WTC11 (cell line): ENCODE measurements at regions not wholly inside any gene's neighbourhood (a gene's known extent, or its start where the extent isn't known, plus 50 kb on each side); places are given as distances from the start of the nearest gene placed in this dataset.

Experiments used
- ATAC-seq: fragments of 200-7000 bp; cut with Tn5 transposase; 2 replicates; pipeline ENCODE4 v1.10.0; 2021; ENCODE audit warnings: mild to moderate bottlenecking, moderate library complexity
- CTCF ChIA-PET: fragments of 300-600 bp; sonication (Branson Sonifier 250); formaldehyde crosslinking; loops from one replicate; lab custom pipeline; 2021; ENCODE audit warnings: antibody characterized with exemption; lab: Charles Lee
- POLR2A ChIA-PET: fragments of 350-600 bp; sonication (Branson Sonifier 250); formaldehyde crosslinking; loops from one replicate; lab custom pipeline; 2021; ENCODE audit warnings: antibody characterized with exemption; lab: Charles Lee
- DNase-seq: peaks from one replicate; pipeline ENCODE4 v3.0.0; 2021; ENCODE audit warnings: low spot score
- H3K27ac Mint-ChIP-seq: 2 replicates; pipeline ENCODE4 v1.8.0; 2021; ENCODE audit warnings: mixed read lengths
- H3K27me3 Mint-ChIP-seq: 2 replicates; pipeline ENCODE4 v1.8.0; 2021; ENCODE audit warnings: low read depth, mild to moderate bottlenecking, moderate library complexity, mixed read lengths
- H3K36me3 Mint-ChIP-seq: 2 replicates; pipeline ENCODE4 v1.8.0; 2021; ENCODE audit warnings: mixed read lengths
- H3K4me1 Mint-ChIP-seq: 2 replicates; pipeline ENCODE4 v1.8.0; 2022; ENCODE audit warnings: mixed read lengths
- H3K4me3 Mint-ChIP-seq: 2 replicates; pipeline ENCODE4 v1.8.0; 2021; ENCODE audit warnings: mild to moderate bottlenecking, moderate library complexity, mixed read lengths
- H3K9me3 Mint-ChIP-seq: 2 replicates; pipeline ENCODE4 v1.8.0; 2021; ENCODE audit warnings: mixed read lengths
- ATF1 ChIP-seq: sonication (generic); formaldehyde crosslinking; IDR thresholded peaks from 2 replicates; pipeline ENCODE4 v1.8.1; 2023; ENCODE audit warnings: mild to moderate bottlenecking, moderate library complexity, missing genetic modification reagents
- CBFB ChIP-seq: sonication (generic); formaldehyde crosslinking; IDR thresholded peaks from 2 replicates; pipeline ENCODE4 v1.8.1; 2022; ENCODE audit warnings: mild to moderate bottlenecking, low read depth, missing genetic modification reagents
- CREB1 ChIP-seq: sonication (generic); formaldehyde crosslinking; IDR thresholded peaks from 2 replicates; pipeline ENCODE4 v1.8.0; 2023; ENCODE audit warnings: mild to moderate bottlenecking, missing genetic modification reagents
- E2F5 ChIP-seq: sonication (generic); formaldehyde crosslinking; IDR thresholded peaks from 2 replicates; pipeline ENCODE4 v1.8.1; 2022; ENCODE audit warnings: mild to moderate bottlenecking, moderate library complexity, missing genetic modification reagents
- ELF4 ChIP-seq: sonication (generic); formaldehyde crosslinking; IDR thresholded peaks from 2 replicates; pipeline ENCODE4 v1.8.1; 2022; ENCODE audit warnings: low read depth, mild to moderate bottlenecking, moderate library complexity, missing genetic modification reagents
- ETV6 ChIP-seq: sonication (generic); formaldehyde crosslinking; IDR thresholded peaks from 2 replicates; pipeline ENCODE4 v1.8.1; 2022; ENCODE audit warnings: mild to moderate bottlenecking, missing genetic modification reagents
- FOXK1 ChIP-seq: sonication (generic); formaldehyde crosslinking; IDR thresholded peaks from 2 replicates; pipeline ENCODE4 v1.8.0; 2022; ENCODE audit warnings: mild to moderate bottlenecking, moderate library complexity, missing genetic modification reagents
- GABPB1 ChIP-seq: sonication (generic); formaldehyde crosslinking; IDR thresholded peaks from 2 replicates; pipeline ENCODE4 v1.8.1; 2023; ENCODE audit warnings: mild to moderate bottlenecking, missing genetic modification reagents
- GTF2I ChIP-seq: fragments of 250-450 bp; sonication (Bioruptor Pico); conservative IDR thresholded peaks from 2 replicates; pipeline ENCODE4 v1.4.0; 2021; ENCODE audit warnings: mild to moderate bottlenecking
- HMGA2 ChIP-seq: fragments of 250-450 bp; sonication (Bioruptor Pico); IDR thresholded peaks from 2 replicates; pipeline ENCODE4 v1.4.0; 2021; ENCODE audit warnings: mild to moderate bottlenecking, moderate library complexity
- HMGXB4 ChIP-seq: sonication (generic); formaldehyde crosslinking; IDR thresholded peaks from 2 replicates; pipeline ENCODE4 v1.8.1; 2023; ENCODE audit warnings: mild to moderate bottlenecking, moderate library complexity, missing genetic modification reagents
- KAT7 ChIP-seq: sonication (generic); formaldehyde crosslinking; IDR thresholded peaks from 2 replicates; pipeline ENCODE4 v1.8.1; 2023; ENCODE audit warnings: missing genetic modification reagents, mild to moderate bottlenecking, borderline replicate concordance
- PRRX2 ChIP-seq: fragments of 250-450 bp; sonication (Bioruptor Pico); IDR thresholded peaks from 2 replicates; pipeline ENCODE4 v1.8.0; 2021; ENCODE audit warnings: mild to moderate bottlenecking
- SMAD4 ChIP-seq: sonication (generic); formaldehyde crosslinking; IDR thresholded peaks from 2 replicates; pipeline ENCODE4 v1.8.0; 2022; ENCODE audit warnings: mild to moderate bottlenecking, missing genetic modification reagents
- SOX15 ChIP-seq: fragments of 250-450 bp; sonication (Bioruptor Pico); IDR thresholded peaks from 2 replicates; pipeline ENCODE4 v1.9.0; 2021; ENCODE audit warnings: mild to moderate bottlenecking
- TEAD1 ChIP-seq: sonication (generic); formaldehyde crosslinking; IDR thresholded peaks from 2 replicates; pipeline ENCODE4 v1.8.0; 2022; ENCODE audit warnings: mild to moderate bottlenecking, missing genetic modification reagents
- ZBTB21 ChIP-seq: sonication (generic); formaldehyde crosslinking; IDR thresholded peaks from 2 replicates; pipeline ENCODE4 v1.8.1; 2023; ENCODE audit warnings: mild to moderate bottlenecking, missing genetic modification reagents, borderline replicate concordance
- ZNF121 ChIP-seq: sonication (generic); formaldehyde crosslinking; IDR thresholded peaks from 2 replicates; pipeline ENCODE4 v1.8.0; 2023; ENCODE audit warnings: missing genetic modification reagents
- ZNF232 ChIP-seq: sonication (generic); formaldehyde crosslinking; IDR thresholded peaks from 2 replicates; pipeline ENCODE4 v1.8.0; 2022; ENCODE audit warnings: mild to moderate bottlenecking, missing genetic modification reagents
- ZNF512 ChIP-seq: sonication (generic); formaldehyde crosslinking; IDR thresholded peaks from 2 replicates; pipeline ENCODE4 v1.8.1; 2022; ENCODE audit warnings: missing genetic modification reagents, borderline replicate concordance
- TF ChIP-seq, protein P1 (sequence below): sonication (generic); formaldehyde crosslinking; IDR thresholded peaks from 2 replicates; pipeline ENCODE4 v1.8.1; 2022; ENCODE audit warnings: mild to moderate bottlenecking, missing genetic modification reagents, moderate library complexity, borderline replicate concordance
- TF ChIP-seq, protein P2 (sequence below): sonication (generic); formaldehyde crosslinking; IDR thresholded peaks from 2 replicates; pipeline ENCODE4 v1.8.1; 2023; ENCODE audit warnings: mild to moderate bottlenecking, missing genetic modification reagents, moderate library complexity
- TF ChIP-seq, protein P3 (sequence below): sonication (generic); formaldehyde crosslinking; IDR thresholded peaks from 2 replicates; pipeline ENCODE4 v1.8.0; 2022; ENCODE audit warnings: mild to moderate bottlenecking, missing genetic modification reagents
- TF ChIP-seq, protein P4 (sequence below): fragments of 250-450 bp; sonication (Bioruptor Pico); conservative IDR thresholded peaks from 2 replicates; pipeline ENCODE4 v1.9.0; 2021; ENCODE audit warnings: mild to moderate bottlenecking
- TF ChIP-seq, protein P5 (sequence below): sonication (generic); formaldehyde crosslinking; conservative IDR thresholded peaks from 2 replicates; pipeline ENCODE4 v1.8.1; 2022; ENCODE audit warnings: mild to moderate bottlenecking, missing genetic modification reagents

GRCh38 chr1:187853505-187853904, 1024.8 kb downstream of the PLA2G4A start (continued):
- no peak for TF ChIP-seq ETV6
- TF ChIP-seq, all 79 proteins: peak for 0

DNA sequence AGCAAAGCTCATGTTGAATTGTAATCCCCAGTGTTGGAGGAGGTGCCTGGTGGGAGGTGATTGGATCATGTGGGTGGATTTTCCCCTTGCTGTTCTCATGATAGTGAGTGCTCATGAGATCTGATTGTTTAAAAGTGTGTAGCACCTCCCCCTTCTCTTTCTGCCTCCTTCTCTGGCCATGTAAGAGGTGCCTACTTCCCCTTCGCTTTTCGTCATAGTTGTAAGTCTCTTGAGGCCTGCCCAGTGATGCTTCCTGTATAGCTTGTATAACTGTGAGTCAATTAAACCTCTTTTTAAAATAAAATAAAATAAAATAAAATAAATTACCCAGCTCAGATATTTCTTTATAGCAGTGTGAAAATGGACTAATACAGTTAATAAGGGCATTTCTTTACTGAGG, 1025.7 kb downstream of the PLA2G4A start:
- POLR2A ChIA-PET = no interaction called here
- Mint-ChIP-seq H3K36me3 (peaks cover 6% of the 10 kb centered on the region), H3K4me1 (peaks cover 4% of the 10 kb centered on the region), H3K9me3 (peaks cover 23% of the 10 kb centered on the region), H3K27ac (no peak overlapping the region), H3K27me3 (no peaks in the 10 kb centered on the region), H3K4me3 (no peak overlapping the region)
- CTCF ChIA-PET = no interaction called here
- no peak for ATAC-seq
- no peak for DNase-seq
- no peak for TF ChIP-seq FOXK1 (CRISPR knock-in tag)
- TF ChIP-seq E2F5 (CRISPR knock-in tag) = no peak
- TF ChIP-seq SOX15 (CRISPR knock-in tag) = no peak
- TF ChIP-seq SMAD4 (CRISPR knock-in tag) = no peak
- no peak for TF ChIP-seq ZNF121
- TF ChIP-seq ZNF512 = no peak
- TF ChIP-seq, protein P1, sequence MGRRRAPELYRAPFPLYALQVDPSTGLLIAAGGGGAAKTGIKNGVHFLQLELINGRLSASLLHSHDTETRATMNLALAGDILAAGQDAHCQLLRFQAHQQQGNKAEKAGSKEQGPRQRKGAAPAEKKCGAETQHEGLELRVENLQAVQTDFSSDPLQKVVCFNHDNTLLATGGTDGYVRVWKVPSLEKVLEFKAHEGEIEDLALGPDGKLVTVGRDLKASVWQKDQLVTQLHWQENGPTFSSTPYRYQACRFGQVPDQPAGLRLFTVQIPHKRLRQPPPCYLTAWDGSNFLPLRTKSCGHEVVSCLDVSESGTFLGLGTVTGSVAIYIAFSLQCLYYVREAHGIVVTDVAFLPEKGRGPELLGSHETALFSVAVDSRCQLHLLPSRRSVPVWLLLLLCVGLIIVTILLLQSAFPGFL (CRISPR knock-in tag) = no peak
- TF ChIP-seq CBFB (CRISPR knock-in tag) = no peak
- TF ChIP-seq, protein P2, sequence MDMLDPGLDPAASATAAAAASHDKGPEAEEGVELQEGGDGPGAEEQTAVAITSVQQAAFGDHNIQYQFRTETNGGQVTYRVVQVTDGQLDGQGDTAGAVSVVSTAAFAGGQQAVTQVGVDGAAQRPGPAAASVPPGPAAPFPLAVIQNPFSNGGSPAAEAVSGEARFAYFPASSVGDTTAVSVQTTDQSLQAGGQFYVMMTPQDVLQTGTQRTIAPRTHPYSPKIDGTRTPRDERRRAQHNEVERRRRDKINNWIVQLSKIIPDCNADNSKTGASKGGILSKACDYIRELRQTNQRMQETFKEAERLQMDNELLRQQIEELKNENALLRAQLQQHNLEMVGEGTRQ (CRISPR knock-in tag) = no peak
- no peak for TF ChIP-seq HMGXB4 (CRISPR knock-in tag)
- TF ChIP-seq HMGA2 = no peak
- no peak for TF ChIP-seq CREB1

DNA sequence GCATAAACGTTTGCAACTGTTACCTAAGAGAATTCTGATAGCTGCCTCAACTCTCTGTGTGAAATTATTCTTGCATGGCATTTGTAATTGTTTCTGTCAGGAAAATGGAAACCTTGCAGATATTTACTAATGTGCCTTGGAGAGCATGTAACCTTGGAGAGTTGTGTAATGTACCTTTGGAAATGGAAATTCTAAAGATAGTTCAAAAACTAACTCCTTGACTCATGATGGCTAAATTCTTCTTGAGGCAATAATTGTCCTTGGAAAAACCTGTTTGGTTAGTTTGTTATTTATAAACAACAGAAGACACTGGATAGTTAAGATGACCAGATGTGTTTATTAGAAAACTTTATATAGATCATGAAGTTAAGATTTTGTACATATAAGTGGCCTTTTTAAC, 1033.8 kb downstream of the PLA2G4A start:
- Mint-ChIP-seq H3K4me1 (peaks cover 3% of the 10 kb centered on the region), H3K27me3 (no peaks in the 10 kb centered on the region), H3K27ac (no peak overlapping the region), H3K36me3 (no peaks in the 10 kb centered on the region), H3K4me3 (no peak overlapping the region), H3K9me3 (peaks cover 5% of the 10 kb centered on the region)
- no peak for DNase-seq
- POLR2A ChIA-PET = no interaction called here
- CTCF ChIA-PET = no interaction called here
- no peak for ATAC-seq
- TF ChIP-seq ATF1 (no peak), TEAD1 (CRISPR knock-in tag) (no peak), ELF4 (CRISPR knock-in tag) (no peak), GTF2I (CRISPR knock-in tag) (no peak), GABPB1 (no peak), ZBTB21 (no peak), KAT7 (no peak), PRRX2 (CRISPR knock-in tag) (no peak), ZNF232 (no peak)
- TF ChIP-seq, protein P3, sequence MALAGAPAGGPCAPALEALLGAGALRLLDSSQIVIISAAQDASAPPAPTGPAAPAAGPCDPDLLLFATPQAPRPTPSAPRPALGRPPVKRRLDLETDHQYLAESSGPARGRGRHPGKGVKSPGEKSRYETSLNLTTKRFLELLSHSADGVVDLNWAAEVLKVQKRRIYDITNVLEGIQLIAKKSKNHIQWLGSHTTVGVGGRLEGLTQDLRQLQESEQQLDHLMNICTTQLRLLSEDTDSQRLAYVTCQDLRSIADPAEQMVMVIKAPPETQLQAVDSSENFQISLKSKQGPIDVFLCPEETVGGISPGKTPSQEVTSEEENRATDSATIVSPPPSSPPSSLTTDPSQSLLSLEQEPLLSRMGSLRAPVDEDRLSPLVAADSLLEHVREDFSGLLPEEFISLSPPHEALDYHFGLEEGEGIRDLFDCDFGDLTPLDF (CRISPR knock-in tag) = no peak
- TF ChIP-seq, protein P1 (CRISPR knock-in tag) = no peak
- TF ChIP-seq, protein P4, sequence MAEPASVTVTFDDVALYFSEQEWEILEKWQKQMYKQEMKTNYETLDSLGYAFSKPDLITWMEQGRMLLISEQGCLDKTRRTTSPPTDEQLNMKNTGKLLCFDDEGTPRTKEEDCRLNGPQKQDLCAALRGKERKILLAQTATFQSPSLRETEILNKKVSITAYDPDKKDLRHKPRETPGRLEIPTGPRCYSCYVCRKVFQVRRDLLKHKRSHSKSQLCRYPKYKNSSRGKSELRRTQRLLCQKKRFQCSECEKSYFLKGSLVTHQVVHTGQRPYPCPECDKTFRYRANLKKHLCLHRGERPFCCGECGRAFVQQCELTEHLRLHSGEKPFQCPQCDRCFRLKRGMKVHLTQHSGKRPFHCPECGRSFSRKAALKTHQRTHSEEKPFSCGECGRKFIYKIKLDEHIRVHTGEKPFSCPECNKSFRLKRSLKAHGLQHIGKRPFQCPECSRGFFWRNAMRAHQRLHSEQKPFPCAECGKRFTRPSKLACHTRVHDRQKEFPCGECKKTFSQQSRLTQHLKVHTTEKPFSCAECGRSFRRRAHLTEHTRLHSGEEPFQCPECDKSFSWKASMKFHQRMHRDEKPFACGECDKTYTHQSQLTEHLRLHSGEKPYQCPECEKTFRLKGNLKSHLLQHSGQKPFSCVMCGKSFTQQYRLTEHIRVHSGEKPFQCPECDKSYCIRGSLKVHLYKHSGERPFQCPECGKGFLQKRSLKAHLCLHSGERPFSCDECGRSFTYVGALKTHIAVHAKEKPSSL (CRISPR knock-in tag) = no peak
- TF ChIP-seq, protein P5, sequence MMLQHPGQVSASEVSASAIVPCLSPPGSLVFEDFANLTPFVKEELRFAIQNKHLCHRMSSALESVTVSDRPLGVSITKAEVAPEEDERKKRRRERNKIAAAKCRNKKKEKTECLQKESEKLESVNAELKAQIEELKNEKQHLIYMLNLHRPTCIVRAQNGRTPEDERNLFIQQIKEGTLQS (CRISPR knock-in tag) = no peak
